ENCODE measurements at regions not wholly inside any gene's neighbourhood (a gene's known extent, or its start where the extent isn't known, plus 50 kb on each side); places are given as distances from the start of the nearest gene placed in this dataset.

DNA sequence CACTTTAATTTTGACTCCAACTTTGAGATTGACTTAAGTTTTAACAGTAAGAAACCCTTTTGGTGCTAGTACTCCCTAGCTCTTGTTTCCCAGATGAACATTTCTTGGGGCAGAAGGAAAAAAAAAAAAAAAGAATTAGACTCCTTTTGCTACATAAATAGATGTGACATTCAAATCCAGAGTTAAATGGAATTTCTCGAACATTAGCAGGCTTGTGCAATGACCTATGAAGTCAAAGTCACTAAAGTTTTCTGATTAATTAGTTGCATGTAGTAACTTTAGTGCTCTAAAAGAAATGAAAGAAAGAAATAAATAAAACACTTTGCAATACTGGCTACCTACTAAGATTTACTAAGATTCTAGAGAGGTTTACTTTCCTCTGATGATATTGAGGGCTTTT lies 106.8 kb downstream of the TMEM174 start:
- Histone ChIP-seq H3K36me3 (ENCODE audit: insufficient read depth, low read length) (no peaks in the 10 kb centered on the region), H3K27me3 (ENCODE audit: insufficient read depth, low read length) (no peaks in the 10 kb centered on the region), H3K27ac (ENCODE audit: low read depth, low read length) (no peak overlapping the region), H2AFZ (ENCODE audit: low read length) (no peak overlapping the region), H3K79me2 (ENCODE audit: insufficient read depth, low read length) (no peaks in the 10 kb centered on the region), H3K4me2 (ENCODE audit: insufficient read depth, low read length) (no peak overlapping the region), H3K4me1 (ENCODE audit: insufficient read depth, low read length) (peaks cover 9% of the 10 kb centered on the region), H3K9me3 (ENCODE audit: low read depth, low read length) (no peaks in the 10 kb centered on the region), H3K4me3 (ENCODE audit: insufficient read depth, low read length) (no peak overlapping the region), H4K20me1 (ENCODE audit: insufficient read depth, low read length) (no peaks in the 10 kb centered on the region)
- no peak for DNase-seq (ENCODE audit: insufficient read length, low spot score, missing footprints)
- no peak for TF ChIP-seq CTCF (IDR thresholded peaks at IDR 0.05; ENCODE audit: extremely low read depth, low read depth, low read length)

DNA sequence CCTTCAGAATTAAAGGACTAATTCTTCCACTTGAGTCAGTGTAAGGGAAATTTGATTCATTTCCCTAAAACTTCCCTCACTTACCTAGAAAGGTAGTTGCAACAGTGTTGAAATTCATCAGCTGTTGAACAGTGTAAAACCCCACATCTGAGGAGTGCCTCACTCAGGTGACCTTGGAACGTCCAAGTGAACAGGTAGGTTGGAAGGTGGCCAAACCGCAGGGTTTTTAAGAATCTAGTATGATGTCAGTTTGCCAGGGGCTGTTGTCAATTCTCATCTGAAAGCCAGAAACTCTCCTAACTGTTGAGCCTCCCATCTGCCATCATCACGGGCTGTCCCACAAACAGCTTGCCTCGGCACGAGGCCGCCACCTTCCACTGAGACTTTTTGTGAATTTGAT lies 105.7 kb downstream of the TMEM174 start:
- Histone ChIP-seq H4K20me1 (ENCODE audit: insufficient read depth, low read length) (no peaks in the 10 kb centered on the region), H3K4me1 (ENCODE audit: insufficient read depth, low read length) (peaks cover 13% of the 10 kb centered on the region), H3K27ac (ENCODE audit: low read depth, low read length) (no peak overlapping the region), H3K9me3 (ENCODE audit: low read depth, low read length) (no peaks in the 10 kb centered on the region), H3K36me3 (ENCODE audit: insufficient read depth, low read length) (no peaks in the 10 kb centered on the region), H3K27me3 (ENCODE audit: insufficient read depth, low read length) (no peaks in the 10 kb centered on the region), H2AFZ (ENCODE audit: low read length) (no peak overlapping the region), H3K79me2 (ENCODE audit: insufficient read depth, low read length) (no peaks in the 10 kb centered on the region), H3K4me3 (ENCODE audit: insufficient read depth, low read length) (no peak overlapping the region), H3K4me2 (ENCODE audit: insufficient read depth, low read length) (no peak overlapping the region)
- no peak for TF ChIP-seq CTCF (IDR thresholded peaks at IDR 0.05; ENCODE audit: extremely low read depth, low read depth, low read length)
- no peak for DNase-seq (ENCODE audit: insufficient read length, low spot score, missing footprints)

- Histone ChIP-seq H3K27me3 (ENCODE audit: insufficient read depth, low read length) (no peaks in the 10 kb centered on the region), H2AFZ (ENCODE audit: low read length) (peak overlapping the region; percentile 82), H3K4me2 (ENCODE audit: insufficient read depth, low read length) (peak overlapping the region; percentile 40), H3K27ac (ENCODE audit: low read depth, low read length) (no peak overlapping the region), H3K36me3 (ENCODE audit: insufficient read depth, low read length) (no peaks in the 10 kb centered on the region), H3K4me3 (ENCODE audit: insufficient read depth, low read length) (peak overlapping the region; percentile 21), H3K9me3 (ENCODE audit: low read depth, low read length) (no peaks in the 10 kb centered on the region), H3K79me2 (ENCODE audit: insufficient read depth, low read length) (no peaks in the 10 kb centered on the region), H3K4me1 (ENCODE audit: insufficient read depth, low read length) (peaks cover 8% of the 10 kb centered on the region), H4K20me1 (ENCODE audit: insufficient read depth, low read length) (no peaks in the 10 kb centered on the region)
- no peak for DNase-seq (ENCODE audit: insufficient read length, low spot score, missing footprints)
- TF ChIP-seq CTCF (IDR thresholded peaks at IDR 0.05; ENCODE audit: extremely low read depth, low read depth, low read length), result no peak
Observed at GRCh38 chr5:73274881-73275663, 102.1 kb downstream of the TMEM174 start.

GRCh38 chr5:73274121-73274520 lies 101.1 kb downstream of the TMEM174 start:
- peaks cover 8% of the 10 kb centered on the region for H3K4me1 ChIP-seq (ENCODE audit: insufficient read depth, low read length)
- no peak for DNase-seq (ENCODE audit: insufficient read length, low spot score, missing footprints)
- H3K4me3 ChIP-seq (ENCODE audit: insufficient read depth, low read length), result no peak overlapping the region
- no peak overlapping the region for H3K4me2 ChIP-seq (ENCODE audit: insufficient read depth, low read length)
- H3K27ac ChIP-seq (ENCODE audit: low read depth, low read length), result no peak overlapping the region
- no peaks in the 10 kb centered on the region for H4K20me1 ChIP-seq (ENCODE audit: insufficient read depth, low read length)
- H3K36me3 ChIP-seq (ENCODE audit: insufficient read depth, low read length), result no peaks in the 10 kb centered on the region
- no peak overlapping the region for H2AFZ ChIP-seq (ENCODE audit: low read length)
- no peaks in the 10 kb centered on the region for H3K27me3 ChIP-seq (ENCODE audit: insufficient read depth, low read length)
- no peaks in the 10 kb centered on the region for H3K79me2 ChIP-seq (ENCODE audit: insufficient read depth, low read length)
- TF ChIP-seq CTCF (IDR thresholded peaks at IDR 0.05; ENCODE audit: extremely low read depth, low read depth, low read length), result no peak
- H3K9me3 ChIP-seq (ENCODE audit: low read depth, low read length), result no peaks in the 10 kb centered on the region
